ENCODE measurements at regions not wholly inside any gene's neighbourhood (a gene's known extent, or its start where the extent isn't known, plus 50 kb on each side); places are given as distances from the start of the nearest gene placed in this dataset.

- no peak overlapping the region for H3K4me3 ChIP-seq (ENCODE audit: low read depth, low read length)
- TF ChIP-seq CTCF (IDR thresholded peaks at IDR 0.05; ENCODE audit: insufficient read depth, low read length) = no peak
- DNase-seq (ENCODE audit: low read depth) = no peak
Observed at GRCh38 chr2:59034837-59035236, 793.7 kb upstream of the FANCL start.

- no peak for TF ChIP-seq CTCF (IDR thresholded peaks at IDR 0.05; ENCODE audit: insufficient read depth, low read length)
- no peak for DNase-seq (ENCODE audit: low read depth)
- no peak overlapping the region for H3K4me3 ChIP-seq (ENCODE audit: low read depth, low read length)
Observed at GRCh38 chr2:59034106-59034505, 793.0 kb upstream of the FANCL start.

GRCh38 chr2:59033661-59034060, 792.5 kb upstream of the FANCL start:
- DNase-seq (ENCODE audit: low read depth) = no peak
- H3K4me3 ChIP-seq (ENCODE audit: low read depth, low read length) = no peak overlapping the region
- no peak for TF ChIP-seq CTCF (IDR thresholded peaks at IDR 0.05; ENCODE audit: insufficient read depth, low read length)

- DNase-seq (ENCODE audit: low read depth) = no peak
- no peak overlapping the region for H3K4me3 ChIP-seq (ENCODE audit: low read depth, low read length)
- TF ChIP-seq CTCF (IDR thresholded peaks at IDR 0.05; ENCODE audit: insufficient read depth, low read length) = no peak
Observed at GRCh38 chr2:59032499-59032898, 791.4 kb upstream of the FANCL start.

- no peak overlapping the region for H3K4me3 ChIP-seq (ENCODE audit: low read depth, low read length)
- no peak for DNase-seq (ENCODE audit: low read depth)
- TF ChIP-seq CTCF (IDR thresholded peaks at IDR 0.05; ENCODE audit: insufficient read depth, low read length) = no peak
Observed at GRCh38 chr2:59029058-59029457, 787.9 kb upstream of the FANCL start.

- no peak for TF ChIP-seq CTCF (IDR thresholded peaks at IDR 0.05; ENCODE audit: insufficient read depth, low read length)
- no peak for DNase-seq (ENCODE audit: low read depth)
- no peak overlapping the region for H3K4me3 ChIP-seq (ENCODE audit: low read depth, low read length)
Observed at GRCh38 chr2:59027320-59027719, 786.2 kb upstream of the FANCL start.

GRCh38 chr2:59025157-59025757, 784.1 kb upstream of the FANCL start:
- peak; percentile 45 for TF ChIP-seq CTCF (IDR thresholded peaks at IDR 0.05; ENCODE audit: insufficient read depth, low read length)
- no peak overlapping the region for H3K4me3 ChIP-seq (ENCODE audit: low read depth, low read length)
- peak; percentile 5 for DNase-seq (ENCODE audit: low read depth)

Data from fibroblast of the aortic adventitia (primary cell).